Liver (tissue), 2 donors: ENCODE measurements at regions not wholly inside any gene's neighbourhood (a gene's known extent, or its start where the extent isn't known, plus 50 kb on each side); places are given as distances from the start of the nearest gene placed in this dataset.

Experiments used
- EGR1 ChIP-seq, 2 donors: IDR thresholded peaks; 2 replicates each; pipeline ENCODE4 v1.6.1; 2016 to 2018; ENCODE audit warnings: antibody characterized with exemption in 2 of 2, low read depth in 2 of 2
- YY1 ChIP-seq: IDR thresholded peaks from 2 replicates; pipeline ENCODE4 v1.6.1; 2016; ENCODE audit warnings: antibody characterized with exemption, mild to moderate bottlenecking
- donor health status: healthy.

- TF ChIP-seq YY1 (no peak), EGR1 (IDR thresholded peaks at IDR 0.05; ENCODE audit: low read depth in 2 of 2) (no peak)
Observed at GRCh38 chr9:136607334-136607919, 55.3 kb upstream of the EGFL7 start.
